ENCODE measurements at regions not wholly inside any gene's neighbourhood (a gene's known extent, or its start where the extent isn't known, plus 50 kb on each side); places are given as distances from the start of the nearest gene placed in this dataset.

GRCh38 chr10:64419461-64419860 is 898.3 kb downstream of the REEP3 start:
- TF ChIP-seq ZNF114 (CRISPR knock-in tag; IDR thresholded peaks at IDR 0.05) (no peak), EZH2 (IDR thresholded peaks at IDR 0.05; ENCODE audit: low read depth, unreplicated experiment) (no peak), STAT1 (IDR thresholded peaks at IDR 0.05; ENCODE audit: unreplicated experiment) (no peak), CTCF (conservative IDR thresholded peaks at IDR 0.05; ENCODE audit: low read depth in 2 of 2) (no peak), NANOG (IDR thresholded peaks at IDR 0.05; ENCODE audit: borderline replicate concordance) (no peak), POLR2AphosphoS5 (IDR thresholded peaks at IDR 0.05; ENCODE audit: low read depth) (no peak), CREB1 (CRISPR knock-in tag; IDR thresholded peaks at IDR 0.05; ENCODE audit: low read depth) (no peak), EZH2phosphoT487 (IDR thresholded peaks at IDR 0.05; ENCODE audit: unreplicated experiment) (no peak), REST (IDR thresholded peaks at IDR 0.05; ENCODE audit: unreplicated experiment) (no peak), ZNF331 (CRISPR knock-in tag; IDR thresholded peaks at IDR 0.05; ENCODE audit: low read depth) (no peak), JUNB (IDR thresholded peaks at IDR 0.05; ENCODE audit: unreplicated experiment) (no peak), ETS1 (IDR thresholded peaks at IDR 0.05) (no peak), ZNF462 (CRISPR knock-in tag; IDR thresholded peaks at IDR 0.05) (no peak)
- Mint-ChIP-seq H3K27ac (no peak overlapping the region), H3K36me3 (ENCODE audit: low read depth) (no peaks in the 10 kb centered on the region), H3K27me3 (ENCODE audit: insufficient read depth, low read depth, poor library complexity) (no peaks in the 10 kb centered on the region), H3K9me3 (no peaks in the 10 kb centered on the region), H3K4me1 (no peaks in the 10 kb centered on the region), H3K4me3 (no peak overlapping the region)
- DNase-seq (ENCODE audit: low spot score) (no peak), ATAC-seq (no peak)
- no peaks in the 10 kb centered on the region for H3K4me1 ChIP-seq (ENCODE audit: insufficient read depth)
- H4K20me1 ChIP-seq (replicated peaks; ENCODE audit: insufficient read depth), result no peaks in the 10 kb centered on the region
- H3K27me3 ChIP-seq (ENCODE audit: insufficient read depth), result no peaks in the 10 kb centered on the region
- no peaks in the 10 kb centered on the region for H3K79me2 ChIP-seq (replicated peaks; ENCODE audit: insufficient read depth)
- H3K4me3 ChIP-seq, result no peak overlapping the region
- no peaks in the 10 kb centered on the region for H3F3A ChIP-seq (replicated peaks; ENCODE audit: low read depth)
- no peak overlapping the region for H2AFZ ChIP-seq
- no peak overlapping the region for H3K4me2 ChIP-seq
- H3K27ac ChIP-seq (ENCODE audit: low read depth), result no peak overlapping the region
- no peaks in the 10 kb centered on the region for H3K9me2 ChIP-seq (ENCODE audit: insufficient read depth)
- H3K36me3 ChIP-seq (ENCODE audit: insufficient read depth), result no peaks in the 10 kb centered on the region
